NCI-H2107 (cell line): ENCODE measurements at regions not wholly inside any gene's neighbourhood (a gene's known extent, or its start where the extent isn't known, plus 50 kb on each side); places are given as distances from the start of the nearest gene placed in this dataset.

Source experiments
- DNase-seq: peaks from one replicate; lab custom pipeline; 2025; lab: John Stamatoyannopoulos, UW

- no peak for DNase-seq
Observed at GRCh38 chr2:149744865-149745264, 157.3 kb upstream of the MMADHC start.

GRCh38 chr2:149743842-149744448 is 156.4 kb upstream of the MMADHC start:
- DNase-seq = no peak

- DNase-seq = no peak
Observed at GRCh38 chr2:149741646-149742045, 154.1 kb upstream of the MMADHC start.

- no peak for DNase-seq
Observed at GRCh38 chr2:149740490-149740889, 152.9 kb upstream of the MMADHC start.

- DNase-seq = no peak
Observed at GRCh38 chr2:149739883-149740265, 152.3 kb upstream of the MMADHC start.

- no peak for DNase-seq
Observed at GRCh38 chr2:149739171-149739882, 151.8 kb upstream of the MMADHC start.

GRCh38 chr2:149738767-149739166 is 151.2 kb upstream of the MMADHC start:
- DNase-seq = no peak

GRCh38 chr2:149737896-149738295 is 150.3 kb upstream of the MMADHC start:
- DNase-seq = no peak

- no peak for DNase-seq
Observed at GRCh38 chr2:149735237-149735958, 147.8 kb upstream of the MMADHC start.

- DNase-seq = no peak
Observed at GRCh38 chr2:149733936-149734685, 146.5 kb upstream of the MMADHC start.

- DNase-seq = no peak
Observed at GRCh38 chr2:149732730-149733290, 145.2 kb upstream of the MMADHC start.

- DNase-seq = no peak
Observed at GRCh38 chr2:149732001-149732685, 144.6 kb upstream of the MMADHC start.

- DNase-seq = no peak
Observed at GRCh38 chr2:149731079-149731478, 143.5 kb upstream of the MMADHC start.

GRCh38 chr2:149729586-149729985 is 142.0 kb upstream of the MMADHC start:
- DNase-seq = no peak

GRCh38 chr2:149727927-149728326 is 140.4 kb upstream of the MMADHC start:
- no peak for DNase-seq

- DNase-seq = no peak
Observed at GRCh38 chr2:149725234-149725633, 137.7 kb upstream of the MMADHC start.

GRCh38 chr2:149724091-149724490 is 136.5 kb upstream of the MMADHC start:
- no peak for DNase-seq

- DNase-seq = no peak
Observed at GRCh38 chr2:149720615-149721014, 133.0 kb upstream of the MMADHC start.

GRCh38 chr2:149719695-149720094 is 132.1 kb upstream of the MMADHC start:
- DNase-seq = no peak

- DNase-seq = no peak
Observed at GRCh38 chr2:149716687-149717086, 129.1 kb upstream of the MMADHC start.

GRCh38 chr2:149715894-149716293 is 128.3 kb upstream of the MMADHC start:
- no peak for DNase-seq
